CD4-positive, alpha-beta memory T cell (primary cell): ENCODE measurements at regions not wholly inside any gene's neighbourhood (a gene's known extent, or its start where the extent isn't known, plus 50 kb on each side); places are given as distances from the start of the nearest gene placed in this dataset.

Experiments
- CTCF ChIA-PET: fragments of 350-600 bp; sonication (Branson Sonifier 250); formaldehyde crosslinking; loops from one replicate; lab custom pipeline; 2021; ENCODE audit warnings: inconsistent platforms; ENCODE audit not compliant: partially characterized antibody; lab: Charles Lee
- POLR2A ChIA-PET: fragments of 350-600 bp; sonication (Branson Sonifier 250); formaldehyde crosslinking; loops from one replicate; lab custom pipeline; 2021; ENCODE audit not compliant: partially characterized antibody; lab: Charles Lee
- DNase-seq, 5 donors: peaks; one replicate each; pipeline versions ENCODE4 v3.0.0 to v3.0.0-alpha.2; 2020 to 2022; ENCODE audit warnings: mixed read lengths in 1 of 5
- H3K27ac ChIP-seq: one replicate; pipeline ENCODE4 v1.7.0; 2013; ENCODE audit warnings: low read depth, low read length
- H3K27me3 ChIP-seq: 2 replicates; pipeline ENCODE4 v1.7.0; 2013; ENCODE audit warnings: mild to moderate bottlenecking, low read length, moderate library complexity; ENCODE audit not compliant: insufficient read depth
- H3K36me3 ChIP-seq: 2 replicates; pipeline ENCODE4 v1.7.0; 2013; ENCODE audit warnings: mild to moderate bottlenecking, low read length, moderate library complexity; ENCODE audit not compliant: insufficient read depth
- H3K4me1 ChIP-seq: 2 replicates; pipeline ENCODE4 v1.7.0; 2013; ENCODE audit warnings: mild to moderate bottlenecking, low read length, moderate library complexity; ENCODE audit not compliant: insufficient read depth
- H3K4me3 ChIP-seq, 2 donors: one replicate each; pipeline ENCODE4 v1.7.0; 2013; ENCODE audit warnings: low read length in 2 of 2, mild to moderate bottlenecking in 1 of 2
- H3K9me3 ChIP-seq, 2 donors: one replicate each; pipeline ENCODE4 v1.7.0; 2013; ENCODE audit warnings: low read length in 2 of 2, control low read depth in 1 of 2; ENCODE audit not compliant: control insufficient read depth in 1 of 2
- H3K27ac Mint-ChIP-seq, 7 donors: one replicate each; pipeline ENCODE4 v1.8.0; 2020 to 2021; ENCODE audit warnings: mixed read lengths in 7 of 7, mild to moderate bottlenecking in 6 of 7, inconsistent platforms in 3 of 7, moderate library complexity in 3 of 7
- H3K27me3 Mint-ChIP-seq, 2 donors: one replicate each; pipeline ENCODE4 v1.8.0; 2020 to 2021; ENCODE audit warnings: mixed read lengths in 2 of 2
- H3K36me3 Mint-ChIP-seq, 2 donors: one replicate each; pipeline ENCODE4 v1.8.0; 2020 to 2021; ENCODE audit warnings: mixed read lengths in 2 of 2, inconsistent platforms in 1 of 2, mild to moderate bottlenecking in 1 of 2
- H3K4me1 Mint-ChIP-seq, 4 donors: one replicate each; pipeline ENCODE4 v1.8.0; 2020 to 2021; ENCODE audit warnings: mixed read lengths in 4 of 4, mild to moderate bottlenecking in 1 of 4
- H3K4me3 Mint-ChIP-seq, 8 donors: one replicate each; pipeline ENCODE4 v1.8.0; 2020 to 2021; ENCODE audit warnings: mixed read lengths in 8 of 8, mild to moderate bottlenecking in 7 of 8, moderate library complexity in 6 of 8, inconsistent platforms in 3 of 8
- H3K9me3 Mint-ChIP-seq, 8 donors: one replicate each; pipeline ENCODE4 v1.8.0; 2020 to 2021; ENCODE audit warnings: mixed read lengths in 8 of 8, mild to moderate bottlenecking in 5 of 8, inconsistent platforms in 3 of 8, moderate library complexity in 1 of 8
- intact Hi-C: fragments of 100-400 bp; cut with micrococcal nuclease; formaldehyde crosslinking; loops from one replicate; pipeline ENCODE4 v1.15.1; 2023

DNA sequence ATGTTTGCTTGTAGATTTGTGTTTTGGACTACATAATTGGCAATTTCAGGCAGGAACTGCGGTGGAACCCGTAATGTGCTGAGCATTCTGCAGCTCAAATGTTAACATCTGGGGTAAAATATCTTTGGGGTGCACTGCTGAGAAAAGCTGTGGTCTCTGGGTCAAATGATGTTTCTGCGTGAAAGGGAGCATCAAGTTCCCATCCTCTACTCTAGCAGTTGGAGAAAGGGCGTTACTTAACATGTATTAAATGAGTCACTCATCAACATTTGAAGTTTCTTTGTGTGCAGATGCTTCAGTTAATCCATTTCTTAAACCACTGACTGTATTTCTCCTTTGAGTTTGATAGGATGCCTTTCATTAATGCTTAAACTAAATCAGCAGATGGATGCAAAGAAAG lies 273.1 kb upstream of the PITRM1 start:
- CTCF ChIA-PET = no interaction called here
- POLR2A ChIA-PET = no interaction called here
- Mint-ChIP-seq H3K27me3 (peaks cover 12 to 18% of the 10 kb centered on the region in 2 donors), H3K9me3 (peaks cover 0 to 4% (median 0%) of the 10 kb centered on the region in 8 donors), H3K4me3 (no peak overlapping the region), H3K36me3 (no peaks in the 10 kb centered on the region), H3K27ac (no peak overlapping the region), H3K4me1 (peaks cover 0 to 4% (median 0%) of the 10 kb centered on the region in 4 donors)
- no peak for DNase-seq
- Histone ChIP-seq H3K4me1 (no peaks in the 10 kb centered on the region), H3K27ac (no peak overlapping the region), H3K27me3 (no peaks in the 10 kb centered on the region), H3K36me3 (no peaks in the 10 kb centered on the region), H3K9me3 (no peaks in the 10 kb centered on the region), H3K4me3 (no peak overlapping the region)
- intact Hi-C loops = no loop called here

GRCh38 chr10:3442451-3442990 lies 269.9 kb upstream of the PITRM1 start:
- intact Hi-C loops = no loop called here
- ChIA-PET CTCF (interaction anchor here (0.7 to 1.0 kb wide), 2 partner anchors 17 to 459 kb away, joined by 3 read pairs; no protein-coding TSS in a partner anchor), POLR2A (no interaction called here)
- no peak for DNase-seq
- H3K4me1 Mint-ChIP-seq = peaks cover 0 to 4% (median 0%) of the 10 kb centered on the region in 4 donors
- Histone ChIP-seq H3K27ac (no peak overlapping the region), H3K36me3 (no peaks in the 10 kb centered on the region), H3K27me3 (no peaks in the 10 kb centered on the region), H3K9me3 (no peaks in the 10 kb centered on the region), H3K4me1 (no peaks in the 10 kb centered on the region), H3K4me3 (no peak overlapping the region)
- no peak overlapping the region for H3K27ac Mint-ChIP-seq
- H3K27me3 Mint-ChIP-seq = peaks cover 1 to 10% of the 10 kb centered on the region in 2 donors
- no peaks in the 10 kb centered on the region for H3K36me3 Mint-ChIP-seq
- H3K4me3 Mint-ChIP-seq = no peak overlapping the region
- peaks cover 0 to 5% (median 0%) of the 10 kb centered on the region in 8 donors for H3K9me3 Mint-ChIP-seq

GRCh38 chr10:3439183-3439582 lies 266.6 kb upstream of the PITRM1 start:
- Histone ChIP-seq H3K27ac (no peak overlapping the region), H3K36me3 (no peaks in the 10 kb centered on the region), H3K4me3 (no peak overlapping the region), H3K4me1 (no peaks in the 10 kb centered on the region), H3K27me3 (no peaks in the 10 kb centered on the region), H3K9me3 (no peaks in the 10 kb centered on the region)
- intact Hi-C loops = no loop called here
- H3K4me3 Mint-ChIP-seq = no peak overlapping the region
- H3K36me3 Mint-ChIP-seq = no peaks in the 10 kb centered on the region
- no peak overlapping the region for H3K27ac Mint-ChIP-seq
- POLR2A ChIA-PET = no interaction called here
- peaks cover 0 to 3% of the 10 kb centered on the region in 2 donors for H3K27me3 Mint-ChIP-seq
- CTCF ChIA-PET = no interaction called here
- H3K4me1 Mint-ChIP-seq = no peaks in the 10 kb centered on the region
- peaks cover 0 to 5% (median 0%) of the 10 kb centered on the region in 8 donors for H3K9me3 Mint-ChIP-seq
- DNase-seq = no peak

GRCh38 chr10:3438606-3439005 lies 266.0 kb upstream of the PITRM1 start:
- DNase-seq = no peak
- POLR2A ChIA-PET = no interaction called here
- Mint-ChIP-seq H3K9me3 (peaks cover 0 to 5% (median 0%) of the 10 kb centered on the region in 8 donors), H3K4me1 (no peaks in the 10 kb centered on the region), H3K36me3 (no peaks in the 10 kb centered on the region), H3K27me3 (peaks cover 0 to 3% of the 10 kb centered on the region in 2 donors), H3K27ac (no peak overlapping the region), H3K4me3 (no peak overlapping the region)
- H3K9me3 ChIP-seq = no peaks in the 10 kb centered on the region
- intact Hi-C loops = no loop called here
- no peak overlapping the region for H3K27ac ChIP-seq
- H3K4me1 ChIP-seq = no peaks in the 10 kb centered on the region
- H3K36me3 ChIP-seq = no peaks in the 10 kb centered on the region
- H3K4me3 ChIP-seq = no peak overlapping the region
- H3K27me3 ChIP-seq = no peaks in the 10 kb centered on the region
- CTCF ChIA-PET = no interaction called here

GRCh38 chr10:3435671-3436070 lies 263.1 kb upstream of the PITRM1 start:
- no peaks in the 10 kb centered on the region for H3K36me3 ChIP-seq
- Mint-ChIP-seq H3K9me3 (peaks cover 0 to 11% (median 5%) of the 10 kb centered on the region in 8 donors), H3K4me1 (peaks cover 4 to 7% (median 6%) of the 10 kb centered on the region in 4 donors), H3K4me3 (no peak overlapping the region), H3K27ac (no peak overlapping the region), H3K36me3 (peaks cover 0 to 3% of the 10 kb centered on the region in 2 donors), H3K27me3 (no peaks in the 10 kb centered on the region)
- H3K4me1 ChIP-seq = peaks cover 4% of the 10 kb centered on the region
- ChIA-PET POLR2A (no interaction called here), CTCF (no interaction called here)
- no peak for DNase-seq
- intact Hi-C loops = no loop called here
- H3K27me3 ChIP-seq = no peaks in the 10 kb centered on the region
- H3K4me3 ChIP-seq = no peak overlapping the region
- no peak overlapping the region for H3K27ac ChIP-seq
- no peaks in the 10 kb centered on the region for H3K9me3 ChIP-seq

DNA sequence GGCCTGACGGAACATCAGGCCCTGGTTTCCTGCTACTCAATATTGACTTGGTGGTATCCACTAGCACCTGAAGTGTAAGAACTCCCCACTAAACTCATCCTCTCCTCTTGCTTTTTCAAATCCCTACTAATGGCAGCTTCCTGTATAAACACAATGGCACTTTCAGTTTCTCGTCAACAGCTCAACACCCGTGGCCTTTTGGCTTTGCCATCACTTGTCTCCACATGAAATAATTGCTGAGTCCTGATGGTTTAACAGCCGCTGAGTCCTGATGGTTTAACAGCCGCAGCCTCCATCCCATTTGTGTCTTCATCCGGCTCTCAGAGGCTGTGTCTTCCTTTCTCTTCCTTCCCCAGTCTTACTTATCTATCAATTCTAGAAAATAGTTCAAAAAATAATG lies 261.4 kb upstream of the PITRM1 start:
- Mint-ChIP-seq H3K4me3 (no peak overlapping the region), H3K36me3 (peaks cover 3 to 13% of the 10 kb centered on the region in 2 donors), H3K9me3 (peaks cover 6 to 18% (median 12%) of the 10 kb centered on the region in 8 donors), H3K27ac (no peak overlapping the region), H3K27me3 (no peaks in the 10 kb centered on the region), H3K4me1 (peaks cover 7 to 11% (median 9%) of the 10 kb centered on the region in 4 donors)
- Histone ChIP-seq H3K36me3 (no peaks in the 10 kb centered on the region), H3K27ac (no peak overlapping the region), H3K4me1 (peaks cover 5% of the 10 kb centered on the region), H3K9me3 (no peaks in the 10 kb centered on the region), H3K27me3 (no peaks in the 10 kb centered on the region), H3K4me3 (no peak overlapping the region)
- ChIA-PET POLR2A (no interaction called here), CTCF (no interaction called here)
- DNase-seq = no peak
- intact Hi-C loops = no loop called here

DNA sequence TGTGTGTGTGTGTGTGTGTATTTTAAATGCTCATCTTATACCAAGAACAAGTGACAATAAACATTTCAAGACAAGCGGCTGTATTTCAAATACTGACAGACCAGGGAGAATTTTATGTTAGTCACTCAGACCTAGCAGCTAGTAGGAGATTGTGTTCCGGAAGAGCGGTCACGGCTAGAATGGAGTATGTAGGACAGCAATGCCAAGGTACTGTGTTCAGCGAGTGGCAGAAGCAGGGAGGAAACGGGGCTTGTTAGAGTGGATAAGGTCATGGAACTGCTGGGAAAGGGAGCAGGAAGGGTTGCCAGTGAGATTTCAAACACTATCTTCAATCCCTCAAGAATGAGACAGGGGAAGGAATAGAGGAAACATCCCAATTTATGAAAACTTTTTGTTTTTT lies 260.5 kb upstream of the PITRM1 start:
- intact Hi-C loops = no loop called here

More for the DNA sequence above, 260.5 kb upstream of the PITRM1 start:
- no peak for DNase-seq
- H3K36me3 Mint-ChIP-seq = peaks cover 3 to 13% of the 10 kb centered on the region in 2 donors
- no peaks in the 10 kb centered on the region for H3K9me3 ChIP-seq
- no peak overlapping the region for H3K4me3 ChIP-seq
- no peaks in the 10 kb centered on the region for H3K36me3 ChIP-seq
- H3K27me3 ChIP-seq = no peaks in the 10 kb centered on the region
- H3K4me1 ChIP-seq = peaks cover 5% of the 10 kb centered on the region
- no peak overlapping the region for H3K27ac ChIP-seq
- H3K27me3 Mint-ChIP-seq = no peaks in the 10 kb centered on the region
- CTCF ChIA-PET = no interaction called here
- peaks cover 6 to 17% (median 12%) of the 10 kb centered on the region in 8 donors for H3K9me3 Mint-ChIP-seq
- no peak overlapping the region for H3K27ac Mint-ChIP-seq
- H3K4me1 Mint-ChIP-seq = peaks cover 7 to 11% (median 9%) of the 10 kb centered on the region in 4 donors
- H3K4me3 Mint-ChIP-seq = no peak overlapping the region
- POLR2A ChIA-PET = no interaction called here
